ENCODE measurements at regions not wholly inside any gene's neighbourhood (a gene's known extent, or its start where the extent isn't known, plus 50 kb on each side); places are given as distances from the start of the nearest gene placed in this dataset.

DNA sequence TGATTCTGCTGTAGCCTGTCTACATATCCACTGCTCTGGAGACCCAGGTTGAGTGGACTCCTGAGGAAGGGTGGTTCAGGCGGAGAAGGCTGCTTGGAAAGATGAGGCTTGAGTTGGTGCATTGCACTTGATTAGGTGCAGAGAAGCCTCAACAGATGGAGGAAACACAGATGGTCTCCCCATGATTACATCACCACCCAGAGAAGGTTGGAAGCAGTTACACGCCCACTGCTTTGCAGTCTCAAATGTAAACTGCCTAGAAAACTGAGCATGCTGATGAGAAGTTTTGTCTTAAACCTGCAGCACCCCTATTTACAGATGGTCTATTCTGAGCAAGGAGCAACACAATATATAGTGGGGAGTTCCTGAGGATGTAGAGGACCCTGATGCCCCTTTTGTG lies 266.6 kb downstream of the PIK3R1 start:
- DNase-seq (ENCODE audit: low spot score), result no peak

DNA sequence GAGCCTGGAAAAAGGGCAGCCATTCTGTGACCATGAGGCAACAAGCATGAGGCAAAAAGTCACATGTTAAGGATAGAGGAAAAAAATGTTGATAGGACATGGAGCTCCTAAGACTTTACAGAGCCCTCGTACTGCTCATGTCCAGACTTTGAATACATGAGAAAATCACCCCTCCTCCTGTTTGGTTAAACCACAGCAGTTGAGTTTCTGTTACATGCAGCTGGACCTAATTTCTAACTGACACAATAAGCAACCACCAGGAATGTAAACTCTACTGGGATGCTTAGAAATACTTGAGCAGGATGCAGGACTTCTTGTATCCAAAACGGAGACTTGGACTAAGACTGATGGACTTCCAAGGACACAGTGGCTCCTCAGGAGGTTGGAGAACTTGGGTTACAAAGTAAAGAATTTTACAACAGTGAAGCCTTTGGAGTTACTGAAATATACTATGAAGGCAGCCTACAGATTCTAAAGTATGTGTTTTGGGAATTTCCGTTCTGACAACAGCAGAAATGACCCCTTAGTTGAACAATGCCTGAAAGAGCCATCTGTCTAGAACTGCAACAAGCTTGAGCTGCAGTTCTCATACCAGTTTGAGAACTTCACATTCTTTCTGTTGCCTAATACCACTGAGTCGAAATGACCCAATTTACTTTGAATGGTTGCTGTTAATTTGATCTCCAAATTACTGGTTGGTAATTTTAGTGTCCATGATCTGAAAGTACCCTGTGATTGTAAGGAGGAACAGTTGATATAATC lies 268.9 kb downstream of the PIK3R1 start:
- no peak for DNase-seq (ENCODE audit: low spot score)

DNA sequence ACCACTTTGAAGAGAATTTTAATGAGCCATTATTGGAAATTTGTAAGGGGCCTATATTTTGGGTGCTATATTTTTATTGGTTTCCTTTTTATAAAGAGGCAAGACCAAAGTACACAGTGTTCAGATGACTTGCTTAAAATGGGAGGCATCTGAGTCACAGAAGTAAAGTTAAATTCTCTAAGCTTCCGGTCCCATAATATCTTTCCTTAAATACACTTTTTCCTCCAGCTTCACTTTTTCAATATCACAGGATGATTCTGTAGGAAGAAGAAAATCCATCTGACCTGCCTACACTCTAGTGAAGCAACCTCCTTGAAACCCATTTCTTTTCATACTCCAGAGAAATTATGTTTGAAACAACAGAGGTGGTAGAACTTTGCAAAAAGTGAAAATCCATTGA lies 274.0 kb downstream of the PIK3R1 start:
- no peak for DNase-seq (ENCODE audit: low spot score)

DNA sequence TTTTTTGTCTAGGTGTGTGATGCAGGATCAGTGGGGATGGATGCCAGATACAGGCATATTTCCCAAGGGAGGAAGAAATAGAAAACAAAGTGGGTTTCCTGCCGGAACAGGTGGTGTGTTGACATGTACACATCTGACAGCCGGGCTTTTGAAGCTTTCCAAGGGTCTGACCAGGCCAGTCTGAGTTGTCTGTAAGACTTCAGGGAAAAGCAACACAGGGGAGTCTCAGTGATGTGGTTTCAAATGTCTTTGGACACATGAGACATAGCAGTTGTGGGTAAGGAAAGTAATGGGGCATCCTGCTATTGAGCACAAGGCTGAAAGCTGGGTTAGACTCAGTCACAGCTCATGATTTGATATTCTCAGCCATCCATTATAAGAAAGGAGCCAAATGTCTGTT lies 274.9 kb downstream of the PIK3R1 start:
- DNase-seq (ENCODE audit: low spot score), result no peak

DNA sequence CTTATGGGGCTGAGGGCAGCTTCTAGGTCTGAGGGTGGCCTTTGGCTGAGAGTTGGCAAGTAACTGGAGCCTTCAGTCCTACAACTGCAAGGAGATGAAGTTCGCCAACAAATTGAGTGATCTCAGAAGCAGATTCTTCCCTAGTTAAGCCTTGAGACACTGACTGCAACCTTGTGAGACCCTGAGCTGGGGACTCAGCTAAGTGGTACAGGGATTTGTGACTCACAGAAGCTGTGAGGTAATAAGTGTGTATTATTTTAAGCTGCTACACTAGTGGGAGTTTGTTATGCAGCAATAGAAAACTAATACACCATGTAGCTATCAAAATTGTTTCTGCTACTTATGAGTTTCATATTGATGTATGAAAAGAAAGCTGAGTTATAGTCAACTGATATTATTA lies 279.2 kb downstream of the PIK3R1 start:
- no peak for DNase-seq (ENCODE audit: low spot score)

DNA sequence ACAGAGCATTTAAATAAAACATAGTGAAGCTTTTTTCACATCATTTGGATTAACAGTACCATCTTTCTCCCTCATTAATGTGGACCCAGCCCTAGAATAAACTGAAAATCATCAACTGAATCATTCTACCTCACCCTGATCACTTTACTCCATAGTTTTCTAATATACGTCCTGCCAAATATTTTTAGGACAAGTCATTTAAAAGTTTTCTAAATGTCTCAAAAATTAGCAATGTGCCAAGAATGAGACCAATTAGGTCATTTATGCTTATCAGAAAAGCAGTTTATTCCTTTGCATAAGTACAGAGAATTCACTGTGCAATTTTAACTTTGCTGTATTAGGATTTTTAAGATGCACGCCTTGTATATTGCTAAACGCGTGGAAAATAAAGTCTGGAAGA lies 284.4 kb downstream of the PIK3R1 start:
- DNase-seq (ENCODE audit: low spot score), result no peak

DNA sequence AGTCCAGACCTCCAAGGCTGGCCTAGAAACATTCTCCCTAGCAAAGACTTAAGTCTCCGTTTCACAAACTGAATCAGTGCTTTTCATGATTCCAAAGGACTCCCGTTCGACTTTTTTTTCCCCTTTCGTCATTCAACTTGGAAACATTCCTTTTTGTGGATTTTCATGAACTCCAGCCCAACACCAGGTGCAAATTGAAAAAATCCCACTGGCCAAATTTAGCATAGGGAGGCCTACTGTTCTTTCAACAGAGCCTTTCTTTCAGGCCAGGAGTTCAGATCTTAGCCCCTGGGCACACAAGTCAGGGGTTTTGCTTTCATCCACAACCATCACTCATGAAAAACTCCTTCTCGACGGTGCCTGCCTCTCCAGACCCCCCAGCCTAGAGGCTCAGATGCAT lies 285.3 kb downstream of the PIK3R1 start:
- no peak for DNase-seq (ENCODE audit: low spot score)

DNA sequence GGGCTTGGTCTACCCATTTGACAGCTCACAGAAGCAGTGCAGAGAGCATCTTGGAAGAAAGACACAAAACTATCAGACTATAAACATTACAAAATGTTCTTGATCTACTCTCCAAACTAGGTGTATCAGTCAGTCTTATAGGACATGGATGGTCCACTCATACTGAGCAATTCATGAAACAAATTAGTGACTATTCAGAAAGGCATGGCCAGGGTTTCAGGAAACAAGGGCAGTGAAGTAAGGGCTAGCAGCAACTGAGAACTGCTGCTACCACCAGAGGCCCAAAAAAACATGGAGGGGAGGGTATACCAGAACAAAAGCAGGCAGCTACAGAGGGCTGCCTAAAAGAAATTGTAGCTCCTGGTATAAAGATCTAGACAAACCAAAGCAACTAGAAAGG lies 287.0 kb downstream of the PIK3R1 start:
- no peak for DNase-seq (ENCODE audit: low spot score)

DNA sequence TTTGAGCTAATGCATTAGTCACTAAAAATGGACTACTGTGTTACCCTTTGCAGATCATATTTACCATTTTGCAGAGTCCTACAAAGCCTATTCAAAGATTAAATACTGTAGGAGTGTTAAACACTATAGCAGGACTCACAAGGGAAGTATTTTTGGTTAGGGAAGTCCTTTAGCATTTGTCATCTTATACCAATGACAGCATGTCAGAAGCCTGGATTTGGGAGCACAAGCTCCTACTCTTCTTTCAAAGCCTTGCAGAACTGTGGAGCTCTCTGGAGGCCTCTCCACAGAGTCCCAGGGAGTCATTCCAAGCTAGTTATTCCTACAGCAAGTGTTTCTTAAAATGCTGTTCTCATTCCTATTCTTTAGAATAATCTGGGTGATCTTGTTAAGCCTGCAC lies 288.8 kb downstream of the PIK3R1 start:
- no peak for DNase-seq (ENCODE audit: low spot score)

DNA sequence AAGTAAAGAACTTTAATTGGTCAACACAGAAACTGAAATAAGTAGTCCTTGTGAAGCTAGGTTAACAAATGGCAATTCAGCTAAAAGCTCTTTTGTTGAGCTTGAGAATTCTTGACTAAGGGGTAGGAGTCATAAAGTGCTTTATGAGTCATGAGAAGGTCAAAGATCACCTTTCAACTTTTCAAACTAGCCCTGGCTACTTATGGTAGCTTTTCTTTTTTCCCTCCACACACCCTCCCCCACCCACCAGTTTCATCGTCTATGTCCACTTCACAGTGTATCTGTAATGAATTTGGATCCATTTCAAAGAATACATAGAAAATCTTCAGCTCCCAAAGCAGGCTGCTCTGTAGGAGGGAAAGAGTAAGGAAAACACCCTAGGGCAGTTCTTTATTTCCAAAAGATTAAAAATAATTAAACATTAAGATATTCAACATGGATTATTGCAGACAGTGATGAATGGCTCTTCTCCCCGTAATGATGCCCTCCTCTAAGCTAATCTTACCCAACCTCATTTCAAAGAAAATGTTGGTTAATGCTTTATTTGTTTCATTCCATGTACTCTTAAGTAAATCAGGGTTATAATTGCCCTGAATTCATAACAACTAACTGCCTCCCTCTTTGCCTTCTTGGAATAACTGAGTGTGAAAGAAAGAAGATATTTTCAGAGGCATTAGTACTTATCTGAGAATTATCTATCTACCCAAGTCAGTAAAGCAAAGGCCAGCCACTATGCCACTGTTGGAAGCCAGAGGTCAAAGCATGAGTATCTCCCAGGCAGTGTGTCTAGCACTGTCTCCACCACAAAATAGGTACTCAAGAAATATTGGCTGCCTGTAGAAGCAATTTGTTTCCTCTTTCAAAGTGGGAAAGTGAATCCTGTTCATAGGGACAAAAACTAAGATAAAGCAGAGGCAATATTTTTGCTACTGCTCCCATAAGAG lies 290.6 kb downstream of the PIK3R1 start:
- peak; percentile 23 for DNase-seq (ENCODE audit: low spot score)

DNA sequence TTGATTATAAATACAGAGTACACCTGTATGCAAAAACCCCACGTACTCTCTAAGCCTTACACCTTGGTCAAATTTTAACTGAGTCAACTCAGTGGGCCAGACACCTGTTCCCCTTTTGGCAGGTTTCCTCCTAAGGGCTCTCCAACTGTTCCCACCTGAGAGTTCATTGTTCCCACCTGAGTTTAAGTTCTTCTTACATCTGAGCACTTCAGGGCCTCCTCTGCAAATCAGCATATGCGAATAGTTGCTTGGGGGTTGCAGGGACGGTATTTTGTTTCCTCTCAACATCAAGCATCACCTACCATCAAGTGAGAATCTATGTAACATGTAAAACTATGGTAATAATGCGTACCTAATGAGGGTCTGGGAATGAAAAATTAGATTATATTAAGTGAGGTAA lies 300.0 kb downstream of the PIK3R1 start:
- no peak for DNase-seq (ENCODE audit: low spot score)

DNA sequence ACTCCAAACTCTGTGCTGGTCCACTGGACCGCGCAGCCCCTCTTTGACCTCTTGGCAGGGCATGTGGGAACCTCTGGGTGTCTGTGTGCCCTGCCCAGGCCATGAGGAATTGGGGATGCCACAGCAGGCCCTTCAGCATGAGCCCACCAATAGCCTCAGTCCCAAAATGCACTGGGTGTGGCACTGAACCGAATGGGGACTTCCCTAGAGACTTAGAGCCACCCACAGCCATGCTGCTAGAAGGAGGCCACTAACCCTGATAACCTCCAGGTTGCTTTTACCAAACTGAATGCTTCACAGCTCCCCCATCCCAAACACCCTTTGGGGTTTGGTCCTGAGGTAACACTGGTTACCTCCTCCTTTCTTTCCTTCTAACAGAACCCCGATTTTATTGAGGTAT lies 302.7 kb downstream of the PIK3R1 start:
- no peak for DNase-seq (ENCODE audit: low spot score)

DNA sequence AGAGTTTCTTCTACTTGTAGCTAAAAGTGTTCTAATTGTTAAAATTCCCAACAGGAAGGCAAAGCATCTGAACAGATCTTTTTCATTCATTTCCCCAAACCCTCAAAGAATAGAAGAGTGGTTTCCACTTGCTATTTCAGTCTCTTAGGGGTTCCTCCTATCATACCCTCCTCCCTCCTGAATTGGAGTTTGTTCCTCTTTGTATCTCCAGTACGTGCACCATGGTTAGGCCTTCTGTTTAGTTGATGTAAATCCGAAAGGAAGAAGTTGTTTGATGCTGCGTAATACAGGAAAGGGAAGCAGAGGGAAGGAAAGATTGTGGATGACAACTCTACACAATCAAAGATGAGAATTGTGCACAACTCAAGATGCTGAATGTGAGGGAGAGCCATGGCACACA lies 303.6 kb downstream of the PIK3R1 start:
- no peak for DNase-seq (ENCODE audit: low spot score)

DNA sequence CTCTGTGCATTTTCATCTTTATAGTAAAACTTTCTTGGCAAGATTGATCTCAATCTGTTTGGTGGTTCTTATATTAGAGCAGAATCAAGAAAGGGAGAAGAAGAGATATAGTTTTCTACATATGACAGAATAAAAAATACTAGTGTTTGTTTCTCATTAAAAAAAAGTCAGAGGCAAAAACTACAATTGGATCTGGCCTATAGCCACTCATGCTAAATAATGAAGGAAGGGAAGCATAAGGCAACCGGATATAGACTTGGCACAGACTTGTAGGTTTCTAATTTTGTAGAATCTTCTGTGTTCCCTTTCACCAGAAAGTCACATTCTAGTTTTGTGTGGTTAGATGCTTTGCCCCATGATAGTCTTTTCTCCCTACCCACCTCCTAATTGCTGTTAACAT lies 306.2 kb downstream of the PIK3R1 start:
- DNase-seq (ENCODE audit: low spot score), result no peak

DNA sequence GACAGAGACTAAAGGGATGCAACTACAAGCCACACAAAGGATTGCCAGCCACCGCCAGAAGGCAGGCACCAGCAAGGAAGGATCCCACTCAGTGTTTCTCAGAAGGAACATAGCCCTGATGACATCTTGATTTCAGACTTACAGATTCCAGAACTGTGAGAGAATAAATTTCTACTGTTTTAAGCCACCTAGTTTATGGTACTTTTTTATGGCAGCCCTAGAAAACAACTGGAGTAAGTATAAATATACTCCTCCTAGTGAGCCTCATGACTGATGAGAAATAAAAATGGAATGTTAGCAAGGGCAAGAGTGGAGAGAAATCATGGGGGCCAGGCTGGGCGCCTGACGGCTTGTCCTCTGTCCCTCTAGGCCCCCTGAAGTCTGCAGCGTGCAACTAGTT lies 307.3 kb downstream of the PIK3R1 start:
- DNase-seq (ENCODE audit: low spot score), result no peak

DNA sequence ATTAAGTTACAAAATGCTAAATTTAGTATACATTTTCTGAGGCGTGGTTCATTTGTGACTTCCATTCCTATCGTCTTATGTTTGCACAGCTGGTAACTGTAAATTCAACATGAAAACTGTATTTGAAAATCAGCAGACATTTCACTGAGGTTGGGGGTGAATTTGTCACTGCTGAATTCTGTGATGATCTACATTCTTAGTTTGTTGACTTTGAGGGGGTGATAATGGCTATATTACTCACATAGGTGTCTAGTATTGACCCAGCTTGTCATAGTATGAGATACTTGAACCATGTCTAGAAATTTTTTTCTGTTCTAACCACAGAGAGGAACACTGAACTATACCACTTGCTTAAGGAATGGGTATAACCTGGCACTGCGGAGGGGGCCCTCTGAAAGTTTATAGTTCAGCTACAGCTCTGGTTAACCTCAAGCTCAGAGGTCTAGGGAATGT lies 313.3 kb downstream of the PIK3R1 start:
- no peak for DNase-seq (ENCODE audit: low spot score)

DNA sequence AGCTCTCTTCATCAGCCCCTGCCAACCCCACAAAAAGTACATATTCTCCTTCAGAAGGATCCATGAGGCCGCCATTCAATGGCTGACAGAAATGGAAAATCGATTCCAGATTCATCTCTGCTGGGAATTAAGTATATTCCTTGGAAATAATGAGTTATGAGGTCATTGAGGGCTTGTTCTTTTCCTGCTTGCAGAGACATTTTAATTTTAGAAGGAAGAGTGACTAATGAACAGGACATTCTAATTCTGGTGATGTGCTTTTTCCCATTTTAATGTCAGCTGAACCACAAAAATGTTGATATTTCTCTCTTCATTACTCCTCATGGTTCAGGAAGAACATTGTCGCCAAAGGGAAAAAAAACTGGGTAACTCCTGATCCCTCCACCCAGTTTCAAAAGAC lies 314.0 kb downstream of the PIK3R1 start:
- no peak for DNase-seq (ENCODE audit: low spot score)

DNA sequence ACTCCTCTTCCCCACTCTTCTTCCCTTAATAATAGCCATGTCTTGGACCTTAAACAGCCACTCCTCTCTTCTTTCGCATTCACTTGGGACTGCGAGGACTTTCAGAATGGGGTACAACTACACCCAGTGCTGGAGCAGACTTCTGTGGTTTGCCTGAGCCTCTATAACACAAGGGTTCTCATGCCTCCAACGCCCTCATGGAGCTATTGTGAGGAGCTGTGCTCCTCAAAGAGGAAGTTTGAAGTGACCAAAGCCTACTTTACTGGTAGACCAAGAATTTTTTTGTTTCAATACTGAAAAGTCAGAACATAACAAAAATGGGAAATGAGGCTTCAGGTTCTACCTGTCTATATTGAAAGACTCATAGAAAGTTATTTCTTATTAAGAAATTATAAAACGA lies 316.4 kb downstream of the PIK3R1 start:
- no peak for DNase-seq (ENCODE audit: low spot score)

DNA sequence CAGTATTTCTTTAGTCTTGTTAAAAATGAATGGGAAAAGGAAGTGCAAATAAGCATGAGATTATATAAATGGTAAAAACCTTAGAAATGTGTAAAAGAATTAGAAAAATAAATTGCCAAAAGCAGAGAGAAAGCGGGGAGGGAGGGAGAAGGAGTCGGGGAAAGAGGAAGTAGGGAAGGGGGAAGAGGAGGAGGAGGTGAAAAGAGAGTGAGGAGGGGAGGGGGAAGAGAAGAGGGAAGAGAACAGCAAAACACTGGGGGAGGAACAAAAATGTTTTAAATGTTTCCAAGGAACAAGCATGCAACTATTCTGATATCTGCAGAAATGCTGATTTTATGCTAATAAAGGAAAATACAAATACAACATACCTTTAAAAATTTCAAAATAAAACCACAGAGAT lies 317.5 kb downstream of the PIK3R1 start:
- DNase-seq (ENCODE audit: low spot score), result no peak

DNA sequence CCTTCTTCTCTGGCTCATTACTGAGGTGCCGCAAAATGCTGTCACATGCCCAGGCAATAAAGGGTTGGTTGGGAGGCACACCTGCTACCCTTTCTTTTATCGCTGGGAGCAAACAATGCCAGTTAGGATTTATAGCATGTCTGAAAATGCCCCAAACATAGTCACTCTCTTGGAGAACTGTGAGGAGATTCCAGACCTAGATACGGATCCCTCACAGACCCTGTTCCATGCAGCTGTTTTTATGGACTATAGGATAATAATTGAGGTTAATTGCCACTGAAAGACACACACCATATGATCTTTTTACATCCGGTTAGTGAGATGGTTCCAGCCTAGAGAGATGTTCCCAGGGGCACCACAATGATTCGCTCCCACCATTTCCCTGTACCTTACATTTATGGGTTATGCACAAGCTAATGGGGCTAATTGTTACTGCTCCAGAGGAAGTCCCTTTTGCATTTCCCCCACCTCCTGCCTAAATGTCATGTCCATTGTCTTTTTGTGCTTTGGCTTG lies 318.1 kb downstream of the PIK3R1 start:
- no peak for DNase-seq (ENCODE audit: low spot score)

DNA sequence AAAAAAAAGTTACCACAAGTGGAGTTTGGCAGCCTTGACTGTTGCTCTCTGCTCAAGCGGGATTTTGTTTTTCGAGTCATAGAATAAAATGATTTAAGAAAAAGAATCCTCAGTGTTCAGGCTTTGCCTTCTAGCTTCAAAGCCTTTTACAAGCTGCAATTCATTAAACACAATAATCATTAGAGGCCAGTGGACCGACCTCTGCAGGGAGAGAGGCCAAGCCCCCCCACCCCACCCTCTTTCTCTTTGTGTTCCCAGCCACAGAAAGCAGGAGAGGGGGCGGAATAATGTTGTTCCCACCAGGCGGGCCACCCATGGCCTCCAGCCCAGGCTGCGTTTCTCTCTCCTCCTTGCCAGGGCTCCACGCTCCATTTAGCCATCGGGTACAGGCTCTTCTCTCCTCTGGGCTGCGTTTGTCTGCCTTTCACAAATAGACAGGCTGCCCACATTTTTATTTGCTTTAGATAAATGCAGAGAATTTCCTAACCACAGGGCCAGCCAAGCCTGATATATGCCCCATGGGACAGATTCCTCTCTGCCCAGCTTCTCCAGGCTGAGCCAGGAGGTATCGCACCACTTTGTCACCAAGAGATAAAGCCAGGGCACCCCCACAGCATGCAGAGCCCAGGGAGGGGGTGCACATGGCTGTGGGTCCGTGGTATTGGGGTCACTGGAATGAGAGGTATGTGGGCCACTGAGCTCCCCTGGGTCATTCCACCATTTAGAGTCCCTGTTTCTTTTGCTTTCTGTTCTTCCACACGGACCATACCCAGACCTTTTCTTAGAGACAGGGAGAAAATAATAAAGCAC lies 318.8 kb downstream of the PIK3R1 start:
- peak; percentile 36 for DNase-seq (ENCODE audit: low spot score)

DNA sequence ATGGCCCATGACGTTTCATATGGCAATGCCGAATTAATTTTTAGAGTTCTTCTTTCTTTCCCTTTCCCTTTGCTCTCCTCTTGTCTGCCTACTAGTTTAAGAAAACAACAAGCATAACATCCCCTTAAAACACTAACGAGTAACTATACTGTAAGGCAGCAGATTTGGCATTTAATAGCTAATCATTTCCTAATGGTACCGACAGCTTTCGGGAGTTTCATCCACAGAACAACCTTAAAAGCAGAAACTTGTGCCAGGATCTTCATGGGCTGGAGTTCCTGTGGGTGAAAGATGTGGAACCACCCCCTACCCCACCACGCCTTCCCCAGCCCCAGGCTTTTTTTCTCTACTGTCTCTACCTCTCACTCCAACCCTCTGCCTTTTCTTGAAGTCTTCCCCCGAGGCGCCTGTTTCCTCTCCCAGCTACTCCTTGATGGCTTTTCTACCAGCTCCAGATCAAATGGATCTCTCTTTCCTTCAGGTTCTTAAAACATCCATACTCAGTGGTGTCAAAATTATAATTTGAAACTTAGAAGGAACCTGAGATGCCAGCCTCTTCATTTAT lies 319.5 kb downstream of the PIK3R1 start:
- no peak for DNase-seq (ENCODE audit: low spot score)

All from HuH-7 (cell line).